ENCODE measurements at regions not wholly inside any gene's neighbourhood (a gene's known extent, or its start where the extent isn't known, plus 50 kb on each side); places are given as distances from the start of the nearest gene placed in this dataset.
"Not testable (repeated sequence)": the region's sequence is repeated elsewhere in the genome, so short reads cannot be mapped to it uniquely, and the experiment has no call there.

DNA sequence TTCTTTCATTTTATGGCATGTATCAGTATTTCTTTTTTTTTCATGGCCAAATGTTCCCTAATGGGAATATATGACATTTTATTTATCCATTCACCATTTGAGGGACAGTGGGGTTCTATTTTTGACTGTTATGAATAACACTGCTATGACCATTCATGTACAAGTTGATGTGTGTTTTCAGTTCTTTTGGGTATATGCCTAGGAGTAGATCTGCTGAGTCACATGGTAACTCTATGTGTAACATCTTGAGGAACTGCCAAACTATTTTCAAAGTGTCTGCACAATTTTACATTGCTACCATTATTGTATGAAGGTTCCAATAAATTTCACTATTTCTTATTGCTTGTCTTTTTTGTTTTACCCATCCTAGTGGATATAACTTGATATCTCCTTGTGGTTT is 223.0 kb downstream of the TANC2 start:
- no peak for DNase-seq

DNA sequence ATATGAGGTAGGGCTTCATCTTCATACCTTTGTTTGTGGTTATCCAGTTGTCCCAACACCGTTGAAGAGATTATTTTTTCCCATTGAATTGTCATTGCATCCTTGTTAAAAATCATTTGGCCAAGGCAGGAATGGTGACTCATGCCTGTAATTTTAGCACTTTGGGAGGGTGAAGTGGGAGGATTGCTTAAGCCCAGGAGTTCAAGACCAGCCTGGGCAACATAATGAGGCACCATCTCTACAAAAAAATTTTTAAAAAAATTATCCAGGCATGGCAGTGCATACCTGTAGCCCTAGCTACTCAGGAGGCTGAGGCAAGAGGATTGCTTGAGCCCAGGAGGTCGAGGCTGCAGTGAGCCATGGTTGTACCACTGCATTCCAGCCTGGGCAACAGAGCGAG is 223.9 kb downstream of the TANC2 start:
- no peak for DNase-seq

DNA sequence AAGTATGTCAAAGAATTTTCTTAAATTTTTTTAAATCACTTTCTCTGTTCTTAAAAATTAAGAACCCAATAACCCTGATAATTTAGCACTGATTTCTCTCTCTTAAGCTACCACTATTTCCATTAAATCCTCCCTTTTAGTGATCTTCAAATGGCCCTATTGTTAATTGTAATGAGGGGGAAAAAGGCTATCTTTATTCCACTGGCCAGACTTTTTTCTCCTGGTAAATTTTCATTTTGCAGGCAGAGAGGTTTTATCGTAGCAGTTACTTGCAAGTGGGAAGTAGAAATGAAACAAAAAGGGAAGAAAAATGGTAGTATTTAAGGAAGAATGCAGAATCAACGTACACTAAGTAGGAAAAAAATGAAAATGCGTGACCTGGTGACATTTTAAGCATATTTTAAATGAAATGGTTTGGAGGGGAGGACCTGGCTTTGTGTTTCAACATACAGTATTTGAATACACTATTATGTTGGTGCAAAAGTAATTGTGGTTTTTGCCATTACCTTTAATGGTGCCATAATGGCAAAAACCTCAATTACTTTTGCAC is 224.9 kb downstream of the TANC2 start:
- no peak for DNase-seq

DNA sequence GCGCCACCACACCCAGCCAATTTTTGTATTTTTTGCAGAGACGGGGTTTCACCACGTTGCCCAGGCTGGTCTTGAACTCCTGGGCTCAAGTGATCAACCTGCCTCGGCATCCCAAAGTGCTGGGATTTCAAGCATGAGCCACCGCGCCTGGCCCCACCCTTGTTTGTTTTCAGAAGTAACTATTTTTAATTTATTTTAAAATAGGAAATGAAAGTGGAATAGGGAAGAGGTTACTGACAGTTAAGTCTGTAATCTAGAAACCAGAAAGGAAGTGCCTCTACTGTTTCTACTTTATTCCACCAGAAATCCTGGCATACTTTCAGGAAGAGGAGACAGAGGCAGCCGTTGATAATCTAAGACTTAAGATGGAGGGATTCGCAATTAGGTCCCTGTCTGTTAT is 225.6 kb downstream of the TANC2 start:
- DNase-seq, result no peak

DNA sequence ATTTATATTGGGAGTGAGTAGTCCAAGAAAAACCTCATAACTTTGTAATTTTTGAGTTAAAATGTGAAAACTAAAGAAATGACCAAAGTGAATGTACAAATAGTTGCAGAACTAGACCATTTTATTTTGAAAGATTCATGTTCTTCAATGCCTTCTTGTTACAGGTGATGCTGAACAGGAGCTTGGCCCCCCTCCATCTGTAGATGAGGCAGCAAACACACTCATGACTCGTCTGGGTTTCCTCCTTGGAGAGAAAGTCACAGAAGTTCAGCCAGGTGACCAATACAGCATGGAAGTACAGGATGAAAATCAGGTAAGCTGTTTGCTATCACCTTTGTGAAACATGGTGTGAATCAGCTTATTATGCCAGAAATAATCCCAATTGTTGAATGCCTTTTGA is 227.8 kb downstream of the TANC2 start:
- DNase-seq, result no peak

DNA sequence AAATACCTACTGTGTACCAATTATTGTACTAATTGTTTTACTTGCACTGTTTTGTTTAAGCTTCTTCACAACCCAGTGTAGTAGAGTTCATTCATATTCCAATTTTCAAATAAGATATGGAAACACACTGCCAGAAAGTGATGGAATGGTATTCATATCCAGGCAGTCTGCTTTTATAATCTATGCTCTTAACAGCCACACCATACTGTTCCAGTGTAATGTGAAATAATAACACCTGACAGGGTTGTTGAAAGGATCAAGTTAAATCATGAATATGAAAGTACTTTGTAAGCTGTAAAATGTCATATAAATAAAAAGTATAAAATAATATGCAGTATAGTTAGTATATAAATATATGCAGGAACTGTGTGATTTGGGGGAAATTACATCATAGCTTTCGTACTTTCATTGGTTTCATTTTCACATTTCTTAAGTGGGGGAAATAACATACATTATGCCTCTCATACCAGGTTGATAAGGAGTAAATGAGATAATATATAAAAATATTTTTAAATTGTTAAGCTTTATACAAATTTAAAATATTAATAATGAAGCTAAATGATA is 230.8 kb downstream of the TANC2 start:
- DNase-seq, result no peak

DNA sequence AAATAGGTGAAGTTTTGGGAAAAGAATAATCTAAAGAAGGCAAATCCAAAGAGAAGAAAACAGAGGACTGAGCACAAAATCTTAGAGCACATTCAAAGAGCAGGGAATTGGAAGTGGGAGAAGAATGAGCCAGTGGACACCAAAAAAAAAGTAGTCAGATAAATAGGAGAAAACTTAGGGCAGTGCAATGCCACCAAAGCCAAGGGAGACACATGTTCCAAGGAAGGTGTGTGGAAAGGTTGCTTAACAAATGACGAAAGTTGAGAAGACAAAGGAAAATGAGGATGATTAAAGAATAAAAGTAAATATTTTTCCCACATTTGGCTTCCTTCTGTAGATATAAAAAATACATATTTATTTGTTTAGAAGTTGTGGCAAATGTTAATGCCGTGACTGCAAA is 237.6 kb downstream of the TANC2 start:
- no peak for DNase-seq

DNA sequence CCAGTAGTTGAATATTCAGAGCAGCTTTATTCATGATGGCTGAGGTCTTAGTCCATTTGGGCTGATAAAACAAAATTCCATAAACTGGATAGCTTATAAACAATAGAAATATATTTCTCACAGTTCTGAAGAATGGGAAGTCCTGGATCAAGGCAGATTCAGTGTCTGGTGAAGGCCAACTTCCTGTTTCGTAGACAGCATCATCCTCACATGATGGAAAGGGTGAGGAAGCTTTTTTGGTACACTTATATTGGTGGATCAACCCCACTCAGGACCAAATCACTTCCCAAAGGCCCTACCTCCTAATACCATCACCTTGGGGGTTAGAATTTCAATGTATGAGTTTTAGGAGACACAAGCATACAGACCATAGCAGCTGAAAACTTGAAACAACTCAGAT is 224.2 kb downstream of the CYB561 start:
- DNase-seq, result no peak

DNA sequence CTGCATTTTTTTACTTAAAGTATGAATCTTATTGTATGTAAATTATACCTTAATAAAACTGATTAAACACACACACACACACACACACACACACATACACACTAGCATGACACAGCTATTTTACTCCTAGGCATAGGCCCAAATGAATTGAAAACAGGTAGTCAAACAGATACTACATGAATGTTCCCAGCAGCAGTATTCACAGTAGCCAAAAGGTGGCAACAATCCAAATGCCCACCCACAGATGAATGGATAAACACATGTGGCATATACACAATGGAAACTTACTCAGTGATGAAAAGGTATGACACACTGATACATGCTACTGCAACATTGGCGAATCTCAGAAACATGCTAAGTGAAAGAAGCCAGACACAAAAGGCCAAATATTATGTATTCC is 223.5 kb downstream of the CYB561 start:
- DNase-seq, result no peak

DNA sequence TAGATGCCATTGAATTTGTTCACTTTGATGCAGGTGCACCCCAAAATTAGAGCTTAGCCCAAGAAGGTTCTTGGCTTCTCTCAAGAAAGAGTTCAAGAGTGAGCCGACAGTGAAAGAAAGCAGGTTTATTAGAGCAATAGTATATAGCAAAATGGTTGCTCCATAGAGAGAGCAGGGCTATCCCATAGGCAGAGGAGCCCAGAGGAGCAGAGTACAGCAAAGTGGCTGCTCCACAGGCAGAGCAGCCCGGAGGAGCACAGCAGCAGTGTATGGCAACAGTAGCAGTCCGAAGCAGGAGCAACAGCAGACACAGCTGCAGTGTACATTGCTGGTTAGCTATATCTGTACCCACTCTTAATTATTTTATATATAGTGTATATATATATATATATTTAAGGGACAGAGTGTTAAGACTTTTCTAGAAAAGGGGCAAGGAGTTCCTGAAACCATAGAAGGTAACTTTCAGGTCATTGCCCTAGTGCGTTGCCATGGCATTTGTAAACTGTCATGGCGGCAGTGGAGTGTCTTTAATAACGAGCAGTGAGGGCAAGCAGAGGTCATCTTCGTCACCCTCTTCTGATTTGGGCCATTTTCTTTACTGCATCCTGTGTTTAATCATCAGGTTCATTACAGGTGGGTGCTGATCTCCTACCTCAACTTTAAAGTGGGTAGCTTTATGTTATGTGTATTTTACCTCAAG is 222.7 kb downstream of the CYB561 start:
- DNase-seq, result no peak

DNA sequence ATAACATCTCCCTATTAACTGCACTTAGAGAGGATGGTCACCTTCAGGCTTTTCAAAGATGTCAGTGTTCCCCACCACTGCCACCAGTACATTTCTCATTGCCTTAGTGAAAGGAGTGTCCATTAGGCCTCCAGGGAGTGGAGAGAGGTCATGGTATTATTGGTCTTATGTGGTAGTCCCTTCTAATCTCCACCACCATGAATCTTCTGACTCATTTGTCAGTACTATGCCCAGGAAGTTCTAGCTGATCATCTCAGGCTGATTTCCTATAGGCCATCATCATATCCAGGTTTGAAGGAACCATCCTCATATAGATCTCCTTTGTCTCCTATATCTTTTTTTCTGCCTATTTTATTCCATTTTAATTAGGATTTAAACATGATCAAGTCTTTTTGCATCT is 221.5 kb downstream of the CYB561 start:
- DNase-seq, result no peak

DNA sequence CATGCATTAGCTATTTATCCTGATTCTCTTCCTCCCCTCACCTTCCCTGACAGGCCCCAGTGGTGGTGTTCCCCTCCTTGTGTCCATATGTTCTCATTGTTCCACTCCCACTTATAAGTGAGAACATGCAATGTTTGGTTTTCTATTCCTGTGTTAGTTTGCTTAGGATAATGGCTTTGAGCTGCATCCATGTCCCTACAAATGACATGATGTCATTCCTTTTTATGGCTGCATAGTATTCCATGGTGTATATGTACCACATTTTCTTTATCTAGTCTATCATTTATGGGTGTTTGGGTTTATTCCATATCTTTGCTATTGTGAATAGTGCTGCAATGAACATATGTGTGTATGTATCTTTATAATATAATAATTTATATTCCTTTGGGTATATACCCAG is 219.4 kb downstream of the CYB561 start:
- DNase-seq, result not testable (repeated sequence)

DNA sequence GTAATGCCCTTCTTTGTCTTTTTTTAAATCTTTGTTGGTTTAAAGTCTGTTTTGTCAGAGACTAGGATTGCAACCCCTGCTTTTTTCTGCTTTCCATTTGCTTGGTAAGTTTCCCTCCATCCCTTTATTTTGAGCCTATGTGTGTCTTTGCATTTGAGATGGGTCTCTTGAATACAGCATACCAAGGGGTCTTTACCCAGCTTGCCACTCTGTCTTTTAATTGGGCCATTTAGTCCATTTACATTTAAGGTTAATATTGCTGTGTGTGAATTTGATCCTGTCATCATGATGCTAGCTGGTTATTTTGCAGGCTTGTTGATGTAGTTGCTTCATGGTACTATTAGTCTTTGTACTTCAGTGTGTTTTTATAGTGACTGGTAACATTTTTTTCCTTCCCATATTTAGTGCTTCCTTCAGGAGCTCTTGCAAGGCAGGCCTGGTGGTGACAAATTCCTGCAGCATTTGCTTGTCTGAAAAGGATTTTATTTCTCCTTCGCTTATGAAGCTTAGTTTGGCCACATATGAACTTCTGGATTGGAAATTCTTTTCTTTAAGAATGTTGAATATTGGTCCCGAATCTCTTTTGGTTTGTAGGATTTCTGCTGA is 215.0 kb downstream of the CYB561 start:
- DNase-seq, result not testable (repeated sequence)

DNA sequence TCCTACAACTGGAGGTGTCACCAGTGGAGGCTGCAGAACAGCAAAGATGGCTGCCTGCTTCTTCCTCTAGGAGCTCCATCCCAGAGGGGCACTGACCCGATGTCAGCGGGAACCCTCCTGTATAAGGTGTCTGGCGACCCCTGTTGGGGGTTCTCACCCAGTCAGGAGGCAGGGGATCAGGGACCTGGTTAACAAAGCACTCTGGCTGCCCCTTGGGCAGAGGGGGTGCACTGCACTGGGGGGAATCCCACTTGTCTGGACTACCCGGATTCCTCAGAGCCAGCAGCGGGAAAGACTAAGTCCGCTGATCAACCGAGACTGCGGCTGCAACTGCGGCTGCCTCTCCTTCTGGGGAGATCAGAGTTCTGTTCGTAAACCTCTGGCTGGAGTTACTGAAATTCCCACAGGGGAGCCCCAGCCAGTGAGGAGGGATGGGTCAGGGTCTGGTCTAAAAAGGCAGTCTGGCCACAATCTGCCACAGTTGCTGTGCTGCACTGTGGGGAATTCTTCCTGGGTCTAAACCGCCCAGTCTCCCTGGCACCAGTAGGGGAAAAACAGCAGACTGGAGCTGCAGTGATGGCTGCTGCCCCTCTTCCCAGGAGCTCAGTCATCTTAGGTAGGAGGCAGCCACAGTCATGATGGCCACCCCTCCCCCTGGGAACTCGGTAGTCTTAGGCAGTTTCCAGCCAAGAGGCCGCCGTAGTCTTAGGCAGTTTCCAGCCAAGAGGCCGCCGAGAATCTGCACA is 213.4 kb downstream of the CYB561 start:
- DNase-seq, result no peak

DNA sequence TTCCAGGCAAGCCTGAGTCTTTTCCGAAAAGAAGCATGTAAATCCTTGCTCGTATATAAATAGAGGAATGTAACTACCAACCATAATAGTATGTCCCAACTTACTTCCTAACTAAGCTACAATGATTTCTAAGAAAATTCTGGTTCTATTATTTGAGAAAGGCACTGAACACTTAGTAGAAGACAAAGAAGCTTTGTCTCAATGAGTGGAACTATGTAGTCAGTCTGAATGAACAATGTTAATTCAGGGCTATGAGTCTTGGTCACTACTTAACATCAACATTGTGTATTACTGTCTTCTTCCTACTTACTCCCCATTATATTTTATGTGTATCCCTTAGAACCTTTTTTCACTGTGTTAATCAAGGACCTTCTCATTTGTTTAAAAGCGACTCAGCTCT is 206.0 kb downstream of the CYB561 start:
- no peak for DNase-seq

DNA sequence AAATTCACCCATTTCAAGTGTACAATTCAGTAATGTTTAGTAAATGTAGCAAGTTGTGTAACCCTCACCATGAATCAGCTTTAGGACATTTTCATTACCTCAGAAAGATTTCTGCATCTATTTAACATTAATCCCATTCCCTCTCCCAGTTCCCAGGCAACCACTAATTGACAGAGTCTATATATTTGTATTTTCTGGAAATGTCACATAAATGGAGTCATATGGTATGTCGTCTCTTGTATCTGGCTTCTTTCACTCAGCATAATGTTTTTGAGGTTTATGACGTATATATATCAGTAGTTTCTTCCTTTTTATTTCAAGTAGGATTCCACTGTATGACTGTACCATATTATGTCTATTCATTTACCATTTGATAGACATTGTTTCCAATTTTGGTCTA is 199.8 kb downstream of the CYB561 start:
- DNase-seq, result peak; percentile 36

DNA sequence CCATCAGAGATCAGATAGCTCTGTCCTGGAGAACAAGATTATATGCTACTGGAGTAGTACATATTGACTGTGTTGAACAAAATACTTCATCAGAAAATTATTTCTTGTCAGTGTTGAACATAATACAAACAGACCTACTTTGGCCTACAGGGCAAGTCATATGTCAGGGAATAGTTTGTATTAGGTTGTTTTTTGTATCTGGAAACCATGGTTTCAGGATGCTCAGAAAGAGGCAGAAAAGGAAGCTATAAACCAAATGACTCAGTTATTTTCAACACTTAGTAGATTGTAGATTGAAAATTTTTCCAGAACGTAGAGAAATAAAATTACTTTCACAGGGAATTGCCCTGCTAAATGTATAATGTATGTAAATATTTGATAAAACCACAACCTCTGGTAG is 198.4 kb downstream of the CYB561 start:
- DNase-seq, result no peak

DNA sequence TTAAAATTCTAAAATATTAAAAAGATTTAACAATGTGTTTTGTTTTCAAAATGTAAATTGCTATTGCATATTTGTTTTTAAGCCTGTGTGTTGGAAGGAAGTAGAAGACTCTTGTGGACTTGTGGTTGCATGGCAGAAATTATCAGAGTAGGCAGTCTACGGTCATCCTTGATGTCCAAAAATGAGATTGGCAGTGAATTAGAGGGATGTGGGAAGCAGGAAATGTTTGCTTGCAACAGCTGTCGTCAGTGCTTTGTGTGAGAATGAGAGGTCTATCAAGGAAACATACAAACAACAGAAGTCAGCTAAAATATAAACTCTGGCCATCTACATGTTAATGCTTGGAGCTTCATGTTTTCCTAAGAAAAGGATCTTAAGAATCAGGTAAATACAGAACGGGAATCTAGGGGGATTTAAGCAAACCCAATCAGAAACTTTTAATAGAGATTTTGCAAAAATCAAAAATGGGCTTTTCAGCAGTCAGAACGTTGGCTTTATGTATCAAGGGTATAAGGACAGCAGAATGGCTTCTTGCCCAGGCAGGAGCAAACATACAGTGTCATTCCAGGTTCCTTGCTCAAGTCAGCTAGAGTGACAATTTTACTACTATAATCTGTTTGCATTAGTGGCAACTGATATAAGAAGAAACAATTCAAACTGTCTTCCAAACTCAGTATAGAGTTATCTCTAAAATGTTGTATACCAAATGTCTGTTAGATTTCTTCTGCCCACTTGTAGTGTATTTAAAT is 196.7 kb downstream of the CYB561 start:
- DNase-seq, result no peak

DNA sequence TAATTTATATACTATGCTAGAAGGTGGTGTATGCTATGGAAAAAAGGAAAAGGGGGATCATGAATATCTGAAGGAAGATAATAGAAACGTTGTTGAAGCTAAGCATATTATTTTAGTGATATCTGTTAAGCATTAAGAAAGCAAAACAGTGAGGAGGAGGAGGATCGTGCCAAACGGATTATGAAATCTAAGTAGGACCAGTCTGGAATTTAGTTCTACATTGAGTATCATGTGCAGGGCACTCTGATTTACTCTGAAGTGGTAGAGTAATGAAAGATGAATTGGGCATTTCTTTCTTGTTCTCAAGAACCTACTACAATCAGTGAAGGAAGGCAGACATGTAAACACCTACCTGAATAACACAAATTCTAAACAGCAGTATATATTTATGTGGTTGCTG is 195.3 kb downstream of the CYB561 start:
- no peak for DNase-seq

DNA sequence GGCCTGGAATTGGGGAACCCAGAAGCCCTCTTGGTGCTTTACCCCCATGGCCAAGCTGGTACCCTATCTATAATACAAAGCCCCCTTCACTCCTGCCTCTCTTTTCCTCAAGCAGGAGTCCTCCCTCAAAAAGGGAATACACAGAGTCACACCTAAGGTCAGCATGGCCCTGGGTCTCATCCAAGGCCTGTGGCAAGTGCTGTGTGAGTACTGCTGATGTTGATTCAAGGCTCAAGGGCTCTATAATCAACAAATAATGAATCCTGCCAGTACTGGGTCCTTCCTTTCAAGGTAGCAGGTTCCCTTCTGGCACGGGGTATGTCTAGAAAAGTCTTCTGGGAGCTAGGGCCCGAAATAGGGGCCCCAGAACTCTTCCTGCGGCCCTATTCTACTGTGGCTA is 187.3 kb downstream of the CYB561 start:
- DNase-seq, result no peak

DNA sequence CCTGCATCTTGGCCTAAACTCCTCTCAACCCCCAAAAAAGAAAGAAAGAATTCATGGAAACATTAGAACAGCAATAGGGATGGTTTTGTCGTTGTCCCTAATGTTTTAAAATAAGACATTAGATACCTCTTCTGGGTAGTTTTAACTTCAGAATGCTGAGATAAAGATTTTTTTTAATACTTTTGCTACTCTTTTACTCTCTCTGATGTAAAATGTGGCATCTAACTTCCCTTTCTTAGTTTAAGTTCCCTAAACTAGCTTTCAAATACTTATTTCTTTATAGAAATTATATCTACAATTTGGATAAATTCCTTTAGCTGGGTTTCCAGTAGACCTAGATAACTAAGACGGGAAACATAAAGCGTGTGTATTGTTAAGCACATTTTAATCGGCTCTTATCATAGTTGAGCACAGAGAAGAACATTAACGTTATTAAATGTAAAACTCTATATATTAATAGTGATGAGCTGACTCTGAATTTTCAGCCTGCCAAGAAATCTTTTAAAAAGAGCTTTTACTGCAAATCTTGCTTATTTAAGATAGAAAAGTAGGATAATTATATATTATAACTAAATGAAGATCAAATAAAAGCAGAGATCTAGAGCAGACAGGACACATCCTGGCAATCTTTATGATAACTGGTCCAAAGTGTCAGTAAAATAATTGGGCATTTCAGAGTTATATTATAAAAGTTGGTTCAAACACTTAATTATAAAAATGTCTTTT is 183.2 kb downstream of the CYB561 start:
- no peak for DNase-seq

DNA sequence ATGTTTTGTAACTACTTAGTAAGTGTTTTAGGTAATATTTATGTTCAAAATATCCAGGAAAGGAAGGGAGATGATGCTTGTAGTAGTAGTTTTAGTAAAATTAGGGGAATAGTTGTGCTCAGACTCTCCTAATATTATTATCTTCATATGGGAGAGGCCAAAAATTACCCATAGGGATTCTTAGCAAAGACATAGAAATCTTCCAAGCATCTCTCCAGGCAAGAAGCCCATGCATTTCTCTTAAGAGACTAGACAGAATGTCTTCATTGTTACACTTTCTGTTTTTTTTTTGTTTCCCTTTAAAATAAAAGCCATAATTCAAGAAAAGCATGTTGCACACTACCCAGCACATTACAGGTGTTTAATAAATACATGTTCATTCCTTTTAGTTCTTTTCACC is 180.6 kb downstream of the CYB561 start:
- DNase-seq, result no peak

Data from NCI-H526 treated with DMSO at 0.1 percent for 48 hours (cell line).